ENCODE measurements at regions not wholly inside any gene's neighbourhood (a gene's known extent, or its start where the extent isn't known, plus 50 kb on each side); places are given as distances from the start of the nearest gene placed in this dataset.

DNA sequence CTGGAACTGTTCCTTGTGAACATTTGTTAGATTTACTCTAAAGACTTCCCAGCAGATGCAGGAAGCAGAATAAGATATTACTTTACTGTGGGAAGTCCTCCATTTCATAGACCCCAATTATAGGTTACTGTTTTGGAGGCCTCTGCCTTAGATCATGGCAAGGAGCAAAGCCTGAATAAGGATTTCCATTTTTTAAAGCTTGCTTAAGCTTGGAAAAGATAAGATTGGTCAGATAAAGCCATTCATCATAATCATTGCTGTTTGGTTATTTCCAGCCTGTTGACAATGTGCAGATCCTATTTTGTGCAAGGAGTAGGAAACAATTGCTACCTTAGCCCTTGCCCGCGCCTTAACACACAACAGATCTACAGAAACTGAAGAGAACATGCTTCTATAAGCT lies 129.5 kb upstream of the ITGA1 start:
- Histone ChIP-seq H3K79me1 (ENCODE audit: low read depth, low read length) (no peaks in the 10 kb centered on the region), H2BK12ac (ENCODE audit: low read depth, low read length) (no peak overlapping the region), H2BK5ac (ENCODE audit: low read depth, low read length) (no peak overlapping the region), H3K79me2 (ENCODE audit: control insufficient read depth in 1 of 2, insufficient read depth in 2 of 2, low read length in 2 of 2) (no peaks in the 10 kb centered on the region), H4K8ac (ENCODE audit: extremely low read depth, insufficient read depth, low read length) (no peak overlapping the region), H4K91ac (replicated peaks; ENCODE audit: insufficient read length, low read length) (no peak overlapping the region), H3K18ac (ENCODE audit: extremely low read depth, low read length) (no peak overlapping the region), H3K23ac (ENCODE audit: insufficient read length) (no peak overlapping the region), H2BK15ac (ENCODE audit: low read length) (no peak overlapping the region), H4K20me1 (replicated peaks in 1 of 2; ENCODE audit: control insufficient read depth in 1 of 2, insufficient read depth in 2 of 2, low read length in 2 of 2) (no peaks in the 10 kb centered on the region), H3K9ac (replicated peaks in 1 of 4; ENCODE audit: extremely low read depth in 1 of 4, low read depth in 3 of 4, low read length in 3 of 4) (no peak overlapping the region), H3K9me3 (ENCODE audit: insufficient read depth in 2 of 2, low read depth in 1 of 2, low read length in 1 of 2) (no peaks in the 10 kb centered on the region), H3K36me3 (ENCODE audit: control insufficient read depth in 2 of 4, insufficient read depth in 4 of 4, low read length in 3 of 4) (no peaks in the 10 kb centered on the region), H3K4ac (replicated peaks; ENCODE audit: insufficient read length, low read depth, low read length) (no peak overlapping the region), H3K4me1 (replicated peaks in 1 of 4; ENCODE audit: control insufficient read depth in 3 of 4, insufficient read depth in 4 of 4, low read length in 3 of 4) (no peaks in the 10 kb centered on the region), H3K4me3 (ENCODE audit: extremely low read depth in 1 of 4, insufficient read depth in 2 of 4, low read depth in 3 of 4, low read length in 4 of 4) (no peak overlapping the region), H2AK5ac (ENCODE audit: low read depth, low read length) (no peak overlapping the region), H3K14ac (ENCODE audit: insufficient read length) (no peak overlapping the region), H2AFZ (ENCODE audit: low read length) (no peak overlapping the region), H3K56ac (replicated peaks; ENCODE audit: insufficient read length, low read depth, low read length) (no peak overlapping the region), H3K4me2 (ENCODE audit: insufficient read depth in 1 of 2, low read depth in 2 of 2, low read length in 2 of 2) (no peak overlapping the region), H4K5ac (ENCODE audit: insufficient read length, low read depth, low read length) (no peak overlapping the region), H3K23me2 (ENCODE audit: low read depth, low read length) (no peaks in the 10 kb centered on the region), H3K27me3 (replicated peaks in 1 of 4; ENCODE audit: control insufficient read depth in 3 of 4, extremely low read depth in 1 of 4, insufficient read depth in 3 of 4, low read length in 3 of 4) (no peaks in the 10 kb centered on the region), H3K27ac (ENCODE audit: low read depth, low read length) (no peak overlapping the region), H2BK20ac (ENCODE audit: low read length) (no peak overlapping the region), H2BK120ac (replicated peaks; ENCODE audit: low read depth, low read length) (no peak overlapping the region)
- DNase-seq (ENCODE audit: low read depth in 1 of 2, low spot score in 2 of 2) = no peak
- FAIRE-seq = no peak
- 91% methylated on average over 2 of the region's 2 CpGs; no CpG with 5 or more reads in 1 of the 2 experiments for WGBS, 2 experiments (ENCODE audit: extremely low coverage in 1 of 2, insufficient coverage in 1 of 2, insufficient read length in 1 of 2, insufficient replicate concordance in 2 of 2, low coverage in 1 of 2, low lambda C conversion rate in 2 of 2, missing lambda C conversion rate in 1 of 2)
- ChIA-PET CTCF (ENCODE audit: partially characterized antibody) (interaction anchor here (0.6 to 1.6 kb wide), 9 partner anchors 35 to 1695 kb away, joined by 3 to 6 read pairs (median 3); no protein-coding TSS in a partner anchor), POLR2A (ENCODE audit: partially characterized antibody) (no interaction called here)
- no peak for TF ChIP-seq NANOG (IDR thresholded peaks at IDR 0.05; ENCODE audit: insufficient read depth, low read depth, low read length, poor library complexity, severe bottlenecking)
- TF ChIP-seq CHD1 (IDR thresholded peaks at IDR 0.05; ENCODE audit: low read depth, low read length) = no peak
- TF ChIP-seq, protein P1, sequence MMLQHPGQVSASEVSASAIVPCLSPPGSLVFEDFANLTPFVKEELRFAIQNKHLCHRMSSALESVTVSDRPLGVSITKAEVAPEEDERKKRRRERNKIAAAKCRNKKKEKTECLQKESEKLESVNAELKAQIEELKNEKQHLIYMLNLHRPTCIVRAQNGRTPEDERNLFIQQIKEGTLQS (IDR thresholded peaks at IDR 0.05; ENCODE audit: insufficient read depth, low read depth, low read length) = no peak
- TF ChIP-seq YY1 (IDR thresholded peaks at IDR 0.05; ENCODE audit: low read depth, low read length) = no peak
- TF ChIP-seq BCL11A (IDR thresholded peaks at IDR 0.05; ENCODE audit: low read depth in 2 of 2, low read length in 2 of 2) = no peak
- no peak for TF ChIP-seq POLR2A (IDR thresholded peaks at IDR 0.05; ENCODE audit: control extremely low read depth in 1 of 2, low read depth in 2 of 2, low read length in 2 of 2)
- TF ChIP-seq, protein P2, sequence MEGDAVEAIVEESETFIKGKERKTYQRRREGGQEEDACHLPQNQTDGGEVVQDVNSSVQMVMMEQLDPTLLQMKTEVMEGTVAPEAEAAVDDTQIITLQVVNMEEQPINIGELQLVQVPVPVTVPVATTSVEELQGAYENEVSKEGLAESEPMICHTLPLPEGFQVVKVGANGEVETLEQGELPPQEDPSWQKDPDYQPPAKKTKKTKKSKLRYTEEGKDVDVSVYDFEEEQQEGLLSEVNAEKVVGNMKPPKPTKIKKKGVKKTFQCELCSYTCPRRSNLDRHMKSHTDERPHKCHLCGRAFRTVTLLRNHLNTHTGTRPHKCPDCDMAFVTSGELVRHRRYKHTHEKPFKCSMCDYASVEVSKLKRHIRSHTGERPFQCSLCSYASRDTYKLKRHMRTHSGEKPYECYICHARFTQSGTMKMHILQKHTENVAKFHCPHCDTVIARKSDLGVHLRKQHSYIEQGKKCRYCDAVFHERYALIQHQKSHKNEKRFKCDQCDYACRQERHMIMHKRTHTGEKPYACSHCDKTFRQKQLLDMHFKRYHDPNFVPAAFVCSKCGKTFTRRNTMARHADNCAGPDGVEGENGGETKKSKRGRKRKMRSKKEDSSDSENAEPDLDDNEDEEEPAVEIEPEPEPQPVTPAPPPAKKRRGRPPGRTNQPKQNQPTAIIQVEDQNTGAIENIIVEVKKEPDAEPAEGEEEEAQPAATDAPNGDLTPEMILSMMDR (IDR thresholded peaks at IDR 0.05; ENCODE audit: control extremely low read depth in 1 of 3, insufficient read depth in 1 of 3, low read depth in 1 of 3, low read length in 3 of 3) = no peak
- TF ChIP-seq SIX5 (IDR thresholded peaks at IDR 0.05; ENCODE audit: low read depth, low read length) = no peak
- TF ChIP-seq RFX5 (IDR thresholded peaks at IDR 0.05; ENCODE audit: borderline replicate concordance, low read depth, low read length) = no peak
- TF ChIP-seq GTF2F1 (IDR thresholded peaks at IDR 0.05; ENCODE audit: borderline replicate concordance, low read depth, low read length) = no peak
- TF ChIP-seq NRF1 (IDR thresholded peaks at IDR 0.05; ENCODE audit: low read depth, low read length) = no peak

Measured in H1 (cell line).